H9 (cell line): ENCODE measurements at regions not wholly inside any gene's neighbourhood (a gene's known extent, or its start where the extent isn't known, plus 50 kb on each side); places are given as distances from the start of the nearest gene placed in this dataset.

Source experiments
- DNase-seq: peaks from one replicate; pipeline ENCODE4 v3.0.0-alpha.2; 2017
- H2AFZ ChIP-seq: one replicate; pipeline ENCODE4 v1.6.1; 2013; ENCODE audit warnings: mild to moderate bottlenecking, low read length, control low read depth, moderate library complexity
- H2AK5ac ChIP-seq: 2 replicates; pipeline ENCODE4 v1.6.1; 2013; ENCODE audit warnings: low read length, control low read depth, mixed read lengths; ENCODE audit not compliant: insufficient read length
- H2BK120ac ChIP-seq: one replicate; pipeline ENCODE4 v1.6.1; 2013; ENCODE audit warnings: low read depth, mild to moderate bottlenecking, low read length, control low read depth, inconsistent platforms; ENCODE audit not compliant: poor library complexity, severe bottlenecking
- H2BK12ac ChIP-seq: 2 replicates; pipeline ENCODE4 v1.6.1; 2013; ENCODE audit warnings: low read length, control low read depth, mixed read lengths, low read depth; ENCODE audit not compliant: insufficient read length
- H2BK15ac ChIP-seq: 2 replicates; pipeline ENCODE4 v1.6.1; 2013; ENCODE audit warnings: low read depth, low read length, control low read depth
- H2BK20ac ChIP-seq: one replicate; pipeline ENCODE4 v1.6.1; 2013; ENCODE audit warnings: low read depth, mild to moderate bottlenecking, low read length, control low read depth, inconsistent platforms; ENCODE audit not compliant: poor library complexity, severe bottlenecking
- H2BK5ac ChIP-seq: 2 replicates; pipeline ENCODE4 v1.6.1; 2013; ENCODE audit warnings: low read length, control low read depth, mixed read lengths; ENCODE audit not compliant: insufficient read length
- H3K14ac ChIP-seq: 2 replicates; pipeline ENCODE4 v1.6.1; 2013; ENCODE audit warnings: low read length, control low read depth; ENCODE audit not compliant: insufficient read depth
- H3K18ac ChIP-seq: 2 replicates; pipeline ENCODE4 v1.6.1; 2013; ENCODE audit warnings: low read depth, mild to moderate bottlenecking, mixed read lengths, low read length, control low read depth; ENCODE audit not compliant: insufficient read length
- H3K23ac ChIP-seq: 2 replicates; pipeline ENCODE4 v1.6.1; 2013; ENCODE audit warnings: low read length, control low read depth, mixed read lengths, low read depth; ENCODE audit not compliant: insufficient read length
- H3K23me2 ChIP-seq: 2 replicates; pipeline ENCODE4 v1.6.1; 2013; ENCODE audit warnings: low read depth, mild to moderate bottlenecking, mixed read lengths, low read length, control low read depth; ENCODE audit not compliant: insufficient read length, poor library complexity, severe bottlenecking
- H3K27ac ChIP-seq: 2 replicates; pipeline ENCODE4 v1.5.1; 2013; ENCODE audit warnings: low read length, control low read depth, mixed read lengths, low read depth; ENCODE audit not compliant: insufficient read length
- H3K27me3 ChIP-seq: 2 replicates; pipeline ENCODE4 v1.6.1; 2013; ENCODE audit warnings: low read length, control low read depth, inconsistent platforms; ENCODE audit not compliant: insufficient read depth
- H3K4ac ChIP-seq: 2 replicates; pipeline ENCODE4 v1.6.1; 2013; ENCODE audit warnings: low read depth, mild to moderate bottlenecking, control low read depth, inconsistent platforms, low read length, moderate library complexity
- H3K4me1 ChIP-seq: 2 replicates; pipeline ENCODE4 v1.6.1; 2013; ENCODE audit warnings: low read length, control low read depth, inconsistent platforms; ENCODE audit not compliant: insufficient read depth
- H3K4me2 ChIP-seq: 2 replicates; pipeline ENCODE4 v1.6.1; 2013; ENCODE audit warnings: low read length, control low read depth, mixed read lengths; ENCODE audit not compliant: insufficient read length, insufficient read depth
- H3K56ac ChIP-seq: 2 replicates; pipeline ENCODE4 v1.6.1; 2013; ENCODE audit warnings: low read depth, mild to moderate bottlenecking, mixed read lengths, low read length, control low read depth; ENCODE audit not compliant: insufficient read length
- H3K79me1 ChIP-seq: 2 replicates; pipeline ENCODE4 v1.6.1; 2013; ENCODE audit warnings: low read depth, mild to moderate bottlenecking, moderate library complexity, low read length, control low read depth, inconsistent platforms; ENCODE audit not compliant: insufficient read depth, poor library complexity, severe bottlenecking
- H3K79me2 ChIP-seq: 2 replicates; pipeline ENCODE4 v1.6.1; 2013; ENCODE audit warnings: low read length, control low read depth, inconsistent platforms; ENCODE audit not compliant: insufficient read depth
- H3K9ac ChIP-seq: 2 replicates; pipeline ENCODE4 v1.6.1; 2013; ENCODE audit warnings: low read length, control low read depth, mixed read lengths; ENCODE audit not compliant: insufficient read length; ENCODE audit errors: extremely low read depth
- H3K9me3 ChIP-seq: one replicate; pipeline ENCODE4 v1.6.1; 2013; ENCODE audit warnings: low read depth, low read length, inconsistent platforms; ENCODE audit not compliant: control insufficient read depth
- H3T11ph ChIP-seq: one replicate; pipeline ENCODE4 v1.6.1; 2013; ENCODE audit warnings: mild to moderate bottlenecking, low read length, control low read depth, inconsistent platforms
- H4K20me1 ChIP-seq: one replicate; pipeline ENCODE4 v1.6.1; 2013; ENCODE audit not compliant: control insufficient read depth, insufficient read length, insufficient read depth
- H4K5ac ChIP-seq: 2 replicates; pipeline ENCODE4 v1.6.1; 2013; ENCODE audit warnings: low read depth, mild to moderate bottlenecking, mixed read lengths, low read length, control low read depth; ENCODE audit not compliant: insufficient read length
- H4K8ac ChIP-seq: replicated peaks from 2 replicates; pipeline ENCODE4 v1.6.1; 2013; ENCODE audit warnings: low read length, control low read depth, mixed read lengths, low read depth; ENCODE audit not compliant: insufficient read length
- H4K91ac ChIP-seq: 2 replicates; pipeline ENCODE4 v1.6.1; 2013; ENCODE audit warnings: low read depth, mild to moderate bottlenecking, moderate library complexity, mixed read lengths, low read length, control low read depth; ENCODE audit not compliant: insufficient read length
- H3K27ac Mint-ChIP-seq, 3 experiments: 2 replicates in 2 of 3; 3 replicates in 1 of 3; pipeline ENCODE4 v1.8.0; 2020 to 2021; ENCODE audit warnings: mixed read lengths in 3 of 3, mild to moderate bottlenecking in 1 of 3, moderate library complexity in 1 of 3
- H3K27me3 Mint-ChIP-seq: 2 replicates; pipeline ENCODE4 v1.8.0; 2021; ENCODE audit warnings: low read depth, mild to moderate bottlenecking, moderate library complexity, mixed read lengths
- H3K36me3 Mint-ChIP-seq, 3 experiments: 2 replicates in 2 of 3; 3 replicates in 1 of 3; pipeline ENCODE4 v1.8.0; 2020 to 2021; ENCODE audit warnings: low read depth in 3 of 3, mixed read lengths in 3 of 3; ENCODE audit not compliant: insufficient read depth in 1 of 3
- H3K4me1 Mint-ChIP-seq, 2 experiments: 2 replicates each; pipeline ENCODE4 v1.8.0; 2020; ENCODE audit warnings: mixed read lengths in 2 of 2
- H3K4me3 Mint-ChIP-seq, 2 experiments: 2 replicates in 1 of 2; 3 replicates in 1 of 2; pipeline ENCODE4 v1.8.0; 2020 to 2021; ENCODE audit warnings: mild to moderate bottlenecking in 2 of 2, mixed read lengths in 2 of 2, moderate library complexity in 1 of 2
- H3K9me3 Mint-ChIP-seq, 2 experiments: 2 replicates in 1 of 2; 3 replicates in 1 of 2; pipeline ENCODE4 v1.8.0; 2020; ENCODE audit warnings: mild to moderate bottlenecking in 2 of 2, mixed read lengths in 2 of 2, moderate library complexity in 1 of 2
- WGBS: extraction: QIAGEN DNeasy Blood & Tissue Kit; methylation state at CpG from one replicate; pipeline ENCODE4 v1.1.7; 2013; ENCODE audit warnings: missing lambda C conversion rate, low lambda C conversion rate, mixed read lengths; ENCODE audit not compliant: insufficient read length; ENCODE audit errors: extremely low coverage; 5-methylcytosine and 5-hydroxymethylcytosine counted together
- TF ChIP-seq, protein P1 (sequence below): fragments of 200-600 bp; sonication (generic); conservative IDR thresholded peaks from 3 replicates; pipeline ENCODE4 v1.8.0; 2021; ENCODE audit warnings: antibody characterized with exemption, mild to moderate bottlenecking

- H3K27me3 Mint-ChIP-seq: peaks cover 6% of the 10 kb centered on the region
These were observed 415.3 kb upstream of the IRX4 start for GRCh38 chr5:2297991-2298390.

More at GRCh38 chr5:2297991-2298390, 415.3 kb upstream of the IRX4 start:
- Histone ChIP-seq H3K4me1 (peaks cover 2% of the 10 kb centered on the region; the same call in 1 of the 2 replicates), H3K4me2 (no peak overlapping the region), H3K18ac (no peak overlapping the region), H3K9me3 (no peaks in the 10 kb centered on the region), H3K27ac (no peak overlapping the region), H3K23ac (no peak overlapping the region), H3K79me1 (no peaks in the 10 kb centered on the region), H3K9ac (no peak overlapping the region), H4K8ac (no peak overlapping the region), H3K23me2 (no peaks in the 10 kb centered on the region), H2AK5ac (no peak overlapping the region), H2BK5ac (no peak overlapping the region), H2BK12ac (no peak overlapping the region), H2AFZ (no peak overlapping the region), H3K79me2 (no peaks in the 10 kb centered on the region), H3K14ac (no peak overlapping the region), H3T11ph (no peak overlapping the region), H2BK15ac (no peak overlapping the region), H2BK20ac (no peak overlapping the region), H4K5ac (no peak overlapping the region), H4K20me1 (no peaks in the 10 kb centered on the region), H3K56ac (no peak overlapping the region), H2BK120ac (no peak overlapping the region), H3K4ac (no peak overlapping the region), H3K27me3 (no peaks in the 10 kb centered on the region), H4K91ac (no peak overlapping the region)
- peak; percentile 24 for DNase-seq
- no peak overlapping the region for H3K4me3 Mint-ChIP-seq
- H3K36me3 Mint-ChIP-seq: no peaks in the 10 kb centered on the region; a peak in 1 of 7 replicates
- 0 out of 5 replicates have a peak, but pooled peaks cover 0 to 3% of the 10 kb centered on the region in 2 experiments for H3K9me3 Mint-ChIP-seq
- no CpG with 5 or more reads among the region's 13 CpGs for WGBS
- TF ChIP-seq, protein P1, sequence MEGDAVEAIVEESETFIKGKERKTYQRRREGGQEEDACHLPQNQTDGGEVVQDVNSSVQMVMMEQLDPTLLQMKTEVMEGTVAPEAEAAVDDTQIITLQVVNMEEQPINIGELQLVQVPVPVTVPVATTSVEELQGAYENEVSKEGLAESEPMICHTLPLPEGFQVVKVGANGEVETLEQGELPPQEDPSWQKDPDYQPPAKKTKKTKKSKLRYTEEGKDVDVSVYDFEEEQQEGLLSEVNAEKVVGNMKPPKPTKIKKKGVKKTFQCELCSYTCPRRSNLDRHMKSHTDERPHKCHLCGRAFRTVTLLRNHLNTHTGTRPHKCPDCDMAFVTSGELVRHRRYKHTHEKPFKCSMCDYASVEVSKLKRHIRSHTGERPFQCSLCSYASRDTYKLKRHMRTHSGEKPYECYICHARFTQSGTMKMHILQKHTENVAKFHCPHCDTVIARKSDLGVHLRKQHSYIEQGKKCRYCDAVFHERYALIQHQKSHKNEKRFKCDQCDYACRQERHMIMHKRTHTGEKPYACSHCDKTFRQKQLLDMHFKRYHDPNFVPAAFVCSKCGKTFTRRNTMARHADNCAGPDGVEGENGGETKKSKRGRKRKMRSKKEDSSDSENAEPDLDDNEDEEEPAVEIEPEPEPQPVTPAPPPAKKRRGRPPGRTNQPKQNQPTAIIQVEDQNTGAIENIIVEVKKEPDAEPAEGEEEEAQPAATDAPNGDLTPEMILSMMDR: no peak
- no peak overlapping the region; a peak in 1 of 7 replicates for H3K27ac Mint-ChIP-seq
- peaks cover 43 to 47% of the 10 kb centered on the region in 2 experiments for H3K4me1 Mint-ChIP-seq
